Activated naive CD8-positive, alpha-beta T cell treated with anti-CD3 and anti-CD28 coated beads, Interleukin-2, amount 10 ng/mL, durations not matched to agents 7 days and 5 days (primary cell): ENCODE measurements at regions not wholly inside any gene's neighbourhood (a gene's known extent, or its start where the extent isn't known, plus 50 kb on each side); places are given as distances from the start of the nearest gene placed in this dataset.

Experiments
- ATAC-seq: fragments of 150-1000 bp; cut with Tn5 transposase; one replicate; pipeline ENCODE4 v1.10.0; 2021; ENCODE audit warnings: low read depth, moderate library complexity
- POLR2A ChIA-PET: fragments of 350-600 bp; sonication (Branson Sonifier 250); formaldehyde crosslinking; loops from one replicate; lab custom pipeline; 2021; ENCODE audit warnings: antibody characterized with exemption; lab: Charles Lee
- DNase-seq: peaks from one replicate; pipeline ENCODE4 v3.0.0; 2021
- H3K27ac Mint-ChIP-seq: one replicate; pipeline ENCODE4 v1.8.0; 2022; ENCODE audit warnings: mild to moderate bottlenecking, mixed read lengths
- H3K27me3 Mint-ChIP-seq: one replicate; pipeline ENCODE4 v1.8.0; 2022; ENCODE audit warnings: mild to moderate bottlenecking, moderate library complexity, mixed read lengths
- H3K36me3 Mint-ChIP-seq: one replicate; pipeline ENCODE4 v1.8.0; 2021; ENCODE audit warnings: mild to moderate bottlenecking, mixed read lengths
- H3K4me1 Mint-ChIP-seq: one replicate; pipeline ENCODE4 v1.8.0; 2021; ENCODE audit warnings: mixed read lengths
- H3K4me3 Mint-ChIP-seq: one replicate; pipeline ENCODE4 v1.8.0; 2022; ENCODE audit warnings: mild to moderate bottlenecking, moderate library complexity, mixed read lengths
- H3K9me3 Mint-ChIP-seq: one replicate; pipeline ENCODE4 v1.8.0; 2021; ENCODE audit warnings: mixed read lengths

GRCh38 chr5:3126639-3127038, 375.2 kb upstream of the IRX2 start:
- DNase-seq (no peak), ATAC-seq (no peak)
- peaks cover 10% of the 10 kb centered on the region for H3K27me3 Mint-ChIP-seq
- H3K36me3 Mint-ChIP-seq, result no peaks in the 10 kb centered on the region
- no peaks in the 10 kb centered on the region for H3K4me1 Mint-ChIP-seq
- H3K9me3 Mint-ChIP-seq, result peaks cover 5% of the 10 kb centered on the region
- no peak overlapping the region for H3K4me3 Mint-ChIP-seq
- H3K27ac Mint-ChIP-seq, result no peak overlapping the region
- POLR2A ChIA-PET, result no interaction called here

- no peak for ATAC-seq
- Mint-ChIP-seq H3K27me3 (peaks cover 18% of the 10 kb centered on the region), H3K4me3 (no peak overlapping the region)
Measured at GRCh38 chr5:3124410-3124809, 372.9 kb upstream of the IRX2 start.

GRCh38 chr5:3123763-3124157, 372.3 kb upstream of the IRX2 start:
- H3K36me3 Mint-ChIP-seq, result no peaks in the 10 kb centered on the region
- H3K4me1 Mint-ChIP-seq, result no peaks in the 10 kb centered on the region
- DNase-seq, result no peak
- peaks cover 2% of the 10 kb centered on the region for H3K9me3 Mint-ChIP-seq
- no peak overlapping the region for H3K4me3 Mint-ChIP-seq
- H3K27me3 Mint-ChIP-seq, result peaks cover 23% of the 10 kb centered on the region
- no peak overlapping the region for H3K27ac Mint-ChIP-seq
- POLR2A ChIA-PET, result no interaction called here
- ATAC-seq, result no peak

More at GRCh38 chr5:3124410-3124809, 372.9 kb upstream of the IRX2 start:
- no peaks in the 10 kb centered on the region for H3K36me3 Mint-ChIP-seq
- H3K4me1 Mint-ChIP-seq, result no peaks in the 10 kb centered on the region
- no peak for DNase-seq
- POLR2A ChIA-PET, result no interaction called here
- peaks cover 2% of the 10 kb centered on the region for H3K9me3 Mint-ChIP-seq
- H3K27ac Mint-ChIP-seq, result no peak overlapping the region

GRCh38 chr5:3122985-3123762, 371.7 kb upstream of the IRX2 start:
- H3K4me1 Mint-ChIP-seq, result no peaks in the 10 kb centered on the region
- H3K36me3 Mint-ChIP-seq, result no peaks in the 10 kb centered on the region

GRCh38 chr5:3122216-3122615, 370.7 kb upstream of the IRX2 start:
- no peaks in the 10 kb centered on the region for H3K9me3 Mint-ChIP-seq
- H3K4me3 Mint-ChIP-seq, result no peak overlapping the region
- peaks cover 37% of the 10 kb centered on the region for H3K27me3 Mint-ChIP-seq
- DNase-seq (no peak), ATAC-seq (no peak)
- H3K36me3 Mint-ChIP-seq, result no peaks in the 10 kb centered on the region
- POLR2A ChIA-PET, result no interaction called here
- H3K27ac Mint-ChIP-seq, result no peak overlapping the region
- H3K4me1 Mint-ChIP-seq, result no peaks in the 10 kb centered on the region

More at GRCh38 chr5:3122985-3123762, 371.7 kb upstream of the IRX2 start:
- H3K4me3 Mint-ChIP-seq, result no peak overlapping the region
- H3K27me3 Mint-ChIP-seq, result peaks cover 27% of the 10 kb centered on the region
- no peaks in the 10 kb centered on the region for H3K9me3 Mint-ChIP-seq
- H3K27ac Mint-ChIP-seq, result no peak overlapping the region
- DNase-seq (no peak), ATAC-seq (no peak)
- POLR2A ChIA-PET, result no interaction called here

- H3K4me1 Mint-ChIP-seq, result no peaks in the 10 kb centered on the region
- peaks cover 40% of the 10 kb centered on the region for H3K27me3 Mint-ChIP-seq
- H3K9me3 Mint-ChIP-seq, result no peaks in the 10 kb centered on the region
- POLR2A ChIA-PET, result no interaction called here
- DNase-seq (no peak), ATAC-seq (no peak)
- H3K36me3 Mint-ChIP-seq, result no peaks in the 10 kb centered on the region
- no peak overlapping the region for H3K4me3 Mint-ChIP-seq
- no peak overlapping the region for H3K27ac Mint-ChIP-seq
Measured at GRCh38 chr5:3121813-3122212, 370.3 kb upstream of the IRX2 start.

DNA sequence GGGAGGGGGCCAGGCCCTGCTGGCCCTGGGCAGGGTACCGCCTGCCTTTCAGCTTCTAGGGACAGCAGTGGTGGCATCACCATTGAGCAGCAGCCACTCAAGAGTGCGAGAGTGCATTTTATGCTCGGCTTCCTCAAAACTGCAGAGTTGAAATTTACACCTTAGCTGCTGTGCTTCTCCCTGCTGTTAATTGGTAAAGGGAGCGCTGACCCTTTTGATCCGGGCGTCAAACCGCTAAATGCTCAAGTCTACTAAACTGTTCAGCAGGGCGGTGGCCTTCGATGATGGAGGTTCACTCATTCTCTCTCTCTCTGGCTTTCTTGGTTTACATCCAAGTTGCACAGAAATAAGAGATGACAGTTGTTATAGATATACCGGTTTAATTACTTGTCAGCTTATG, 368.6 kb upstream of the IRX2 start:
- DNase-seq (no peak), ATAC-seq (no peak)
- peaks cover 55% of the 10 kb centered on the region for H3K27me3 Mint-ChIP-seq
- POLR2A ChIA-PET, result no interaction called here
- H3K4me1 Mint-ChIP-seq, result no peaks in the 10 kb centered on the region
- no peak overlapping the region for H3K27ac Mint-ChIP-seq
- peaks cover 1% of the 10 kb centered on the region for H3K9me3 Mint-ChIP-seq
- no peaks in the 10 kb centered on the region for H3K36me3 Mint-ChIP-seq
- H3K4me3 Mint-ChIP-seq, result no peak overlapping the region

GRCh38 chr5:3119435-3119834, 368.0 kb upstream of the IRX2 start:
- ATAC-seq (no peak), DNase-seq (no peak)
- H3K36me3 Mint-ChIP-seq, result no peaks in the 10 kb centered on the region
- H3K27ac Mint-ChIP-seq, result no peak overlapping the region
- H3K27me3 Mint-ChIP-seq, result peaks cover 55% of the 10 kb centered on the region
- POLR2A ChIA-PET, result interaction anchor here (0.6 kb wide), 1 partner anchor 1972 kb away, joined by 4 read pairs; no protein-coding TSS in a partner anchor
- no peak overlapping the region for H3K4me3 Mint-ChIP-seq
- no peaks in the 10 kb centered on the region for H3K4me1 Mint-ChIP-seq
- peaks cover 1% of the 10 kb centered on the region for H3K9me3 Mint-ChIP-seq

DNA sequence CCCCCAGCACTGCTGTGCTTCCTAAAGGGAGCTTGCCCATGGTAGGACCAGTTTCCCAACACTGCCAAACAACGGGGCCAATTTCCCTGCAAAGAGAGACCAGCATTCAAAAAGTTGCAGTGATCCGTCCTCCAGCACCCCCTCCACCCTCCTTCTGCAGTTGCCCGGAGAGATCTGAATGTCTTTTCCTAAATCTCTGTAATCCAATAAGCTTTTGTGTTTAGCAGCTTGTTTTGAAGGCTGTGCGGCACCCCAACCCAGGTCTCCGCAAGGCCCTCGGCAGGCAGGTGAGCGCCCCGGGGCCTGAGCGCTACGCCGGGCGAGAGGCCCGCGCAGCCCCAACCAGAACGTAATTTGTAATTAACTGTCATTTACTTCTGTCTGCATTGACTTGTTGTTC, 366.9 kb upstream of the IRX2 start:
- Mint-ChIP-seq H3K27ac (no peak overlapping the region), H3K36me3 (no peaks in the 10 kb centered on the region), H3K27me3 (peaks cover 54% of the 10 kb centered on the region), H3K9me3 (peaks cover 1% of the 10 kb centered on the region), H3K4me3 (no peak overlapping the region), H3K4me1 (no peaks in the 10 kb centered on the region)
- DNase-seq, result no peak
- POLR2A ChIA-PET, result no interaction called here
- no peak for ATAC-seq

DNA sequence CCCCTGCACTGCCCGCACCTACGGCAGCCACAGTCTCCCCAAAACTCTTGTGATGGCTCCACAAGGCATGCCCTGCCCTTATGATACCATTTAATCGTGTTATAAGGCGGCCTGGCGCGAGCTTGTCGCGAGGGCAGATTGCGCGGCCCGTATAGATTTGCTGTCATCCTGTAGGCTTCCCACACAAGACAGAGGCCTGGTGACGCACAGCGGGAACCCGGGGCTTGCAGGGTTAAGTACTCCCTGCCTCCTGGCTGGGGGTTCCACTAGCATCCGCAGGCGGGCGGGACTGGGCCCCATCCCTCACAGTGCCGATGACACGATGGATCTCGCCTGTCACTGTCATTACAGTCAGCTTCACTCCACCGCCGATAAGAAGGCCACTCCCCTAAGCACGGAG, 364.9 kb upstream of the IRX2 start:
- H3K27ac Mint-ChIP-seq, result no peak overlapping the region
- H3K36me3 Mint-ChIP-seq, result no peaks in the 10 kb centered on the region
- POLR2A ChIA-PET, result no interaction called here
- H3K27me3 Mint-ChIP-seq, result peaks cover 43% of the 10 kb centered on the region
- peaks cover 1% of the 10 kb centered on the region for H3K9me3 Mint-ChIP-seq
- no peak for ATAC-seq
- H3K4me1 Mint-ChIP-seq, result no peaks in the 10 kb centered on the region
- no peak for DNase-seq
- no peak overlapping the region for H3K4me3 Mint-ChIP-seq

- Mint-ChIP-seq H3K36me3 (no peaks in the 10 kb centered on the region), H3K4me3 (no peak overlapping the region), H3K27ac (no peak overlapping the region), H3K27me3 (peaks cover 38% of the 10 kb centered on the region), H3K9me3 (peaks cover 1% of the 10 kb centered on the region), H3K4me1 (no peaks in the 10 kb centered on the region)
- ATAC-seq (no peak), DNase-seq (no peak)
- POLR2A ChIA-PET, result no interaction called here
Measured at GRCh38 chr5:3114467-3114866, 363.0 kb upstream of the IRX2 start.

GRCh38 chr5:3110371-3110770, 358.9 kb upstream of the IRX2 start:
- ATAC-seq, result no peak
- Mint-ChIP-seq H3K27ac (no peak overlapping the region), H3K4me3 (no peak overlapping the region), H3K27me3 (peaks cover 4% of the 10 kb centered on the region), H3K9me3 (peaks cover under 1% of the 10 kb centered on the region), H3K4me1 (no peaks in the 10 kb centered on the region), H3K36me3 (no peaks in the 10 kb centered on the region)
- POLR2A ChIA-PET, result no interaction called here
- no peak for DNase-seq

- no peaks in the 10 kb centered on the region for H3K4me1 Mint-ChIP-seq
- H3K9me3 Mint-ChIP-seq, result no peaks in the 10 kb centered on the region
- POLR2A ChIA-PET, result no interaction called here
- peaks cover 22% of the 10 kb centered on the region for H3K27me3 Mint-ChIP-seq
- no peak overlapping the region for H3K4me3 Mint-ChIP-seq
- DNase-seq (no peak), ATAC-seq (no peak)
- H3K27ac Mint-ChIP-seq, result no peak overlapping the region
- H3K36me3 Mint-ChIP-seq, result no peaks in the 10 kb centered on the region
Measured at GRCh38 chr5:3107156-3107611, 355.7 kb upstream of the IRX2 start.

GRCh38 chr5:3105581-3105980, 354.1 kb upstream of the IRX2 start:
- Mint-ChIP-seq H3K9me3 (no peaks in the 10 kb centered on the region), H3K4me1 (no peaks in the 10 kb centered on the region), H3K27me3 (peaks cover 22% of the 10 kb centered on the region), H3K4me3 (no peak overlapping the region), H3K27ac (no peak overlapping the region), H3K36me3 (no peaks in the 10 kb centered on the region)
- DNase-seq (no peak), ATAC-seq (no peak)
- POLR2A ChIA-PET, result no interaction called here
